Hepatocyte (in vitro differentiated cells): ENCODE measurements at regions not wholly inside any gene's neighbourhood (a gene's known extent, or its start where the extent isn't known, plus 50 kb on each side); places are given as distances from the start of the nearest gene placed in this dataset.

ENCODE experiments used
- CTCF ChIP-seq: fragments of 200-600 bp; sonication (generic); IDR thresholded peaks from 2 replicates; pipeline ENCODE4 v1.5.1; 2016; ENCODE audit warnings: antibody characterized with exemption, mild to moderate bottlenecking; ENCODE audit not compliant: poor library complexity
- EZH2 ChIP-seq: fragments of 200-600 bp; sonication (generic); IDR thresholded peaks from 2 replicates; pipeline ENCODE4 v1.6.1; 2016; ENCODE audit warnings: antibody characterized with exemption, mild to moderate bottlenecking, borderline replicate concordance
- EZH2phosphoT487 ChIP-seq: fragments of 200-600 bp; sonication (generic); IDR thresholded peaks from one replicate; pipeline ENCODE4 v1.6.1; 2018; ENCODE audit warnings: antibody characterized with exemption, mild to moderate bottlenecking, low read depth, moderate library complexity; ENCODE audit not compliant: unreplicated experiment, severe bottlenecking

- TF ChIP-seq CTCF (no peak), EZH2 (no peak), EZH2phosphoT487 (no peak)
Measured at GRCh38 chr3:1955750-1956149, 142.9 kb upstream of the CNTN4 start.
